Caki2 (cell line): ENCODE measurements at regions not wholly inside any gene's neighbourhood (a gene's known extent, or its start where the extent isn't known, plus 50 kb on each side); places are given as distances from the start of the nearest gene placed in this dataset.

Experiments
- DNase-seq: peaks from one replicate; pipeline ENCODE4 v3.0.0-alpha.2; 2015; ENCODE audit warnings: low read depth
- in situ Hi-C: cut with HindIII; loops from 2 replicates; pipeline ENCODE4 v1.10.0; 2016; ENCODE audit warnings: low sequenced_read_pairs, low pct_unique_long_range_greater_than_20kb, mixed read lengths

DNA sequence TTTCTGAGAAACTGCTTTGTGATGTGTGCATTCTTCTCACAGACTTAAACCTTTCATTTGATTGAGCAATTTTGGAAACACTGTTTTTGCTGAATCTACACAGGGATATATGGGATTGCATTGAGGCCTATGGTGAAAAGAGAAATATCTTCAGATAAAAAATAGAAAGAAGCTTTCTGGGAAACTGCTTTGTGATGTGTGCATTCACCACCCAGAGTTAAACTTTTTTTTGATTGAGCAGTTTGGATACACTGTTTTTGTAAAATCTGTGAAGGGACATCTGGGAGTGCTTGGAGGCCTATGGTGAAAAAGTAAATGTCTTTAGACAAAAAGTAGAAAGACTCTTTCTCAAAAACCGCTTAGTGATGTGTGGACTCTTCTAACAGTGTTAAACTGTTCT, 1683.8 kb downstream of the UQCRFS1 start:
- in situ Hi-C loops: no loop called here

DNA sequence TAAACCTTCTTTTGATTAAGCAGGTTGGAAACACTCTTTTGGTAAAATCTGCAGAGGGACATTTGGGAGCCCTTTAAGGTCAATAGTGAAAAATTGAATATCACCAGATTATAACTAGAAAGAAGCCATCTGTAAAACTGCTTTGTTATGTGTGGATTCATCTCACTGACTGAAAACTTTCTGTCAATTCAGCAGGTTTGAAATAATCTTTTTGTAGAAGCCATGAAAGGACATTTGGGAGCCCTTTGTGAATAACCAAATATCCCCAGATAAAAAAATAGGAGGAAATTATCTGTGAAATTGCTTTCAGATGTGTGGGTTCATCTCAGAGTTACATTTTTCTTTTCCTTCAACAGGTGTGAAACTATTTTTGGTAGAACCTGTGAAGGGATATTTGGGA, 1690.7 kb downstream of the UQCRFS1 start:
- in situ Hi-C loops: no loop called here
- DNase-seq: no peak

More for the DNA sequence above, 1683.8 kb downstream of the UQCRFS1 start:
- peak; percentile 2 for DNase-seq
